Upper lobe of left lung (tissue), 6 donors: ENCODE measurements at regions not wholly inside any gene's neighbourhood (a gene's known extent, or its start where the extent isn't known, plus 50 kb on each side); places are given as distances from the start of the nearest gene placed in this dataset.

ENCODE experiments used
- ATAC-seq, 2 donors: fragments of 200-7000 bp; cut with Tn5 transposase; one replicate each; pipeline ENCODE4 v1.9.1; 2022; ENCODE audit warnings: mild to moderate bottlenecking in 2 of 2, moderate library complexity in 2 of 2; ENCODE audit not compliant: low FRiP score in 2 of 2
- DNase-seq, 2 donors: peaks; one replicate each; pipeline ENCODE4 v3.0.0-alpha.2; 2019 to 2020
- H3K27ac ChIP-seq, 4 donors: fragments of 200-600 bp; sonication (generic); one replicate each; pipeline ENCODE4 v1.5.1; 2016 to 2019
- H3K27me3 ChIP-seq, 4 donors: fragments of 200-600 bp; sonication (generic); one replicate each; pipeline ENCODE4 v1.5.1; 2017 to 2019
- H3K36me3 ChIP-seq, 4 donors: fragments of 200-600 bp; sonication (generic); one replicate each; pipeline ENCODE4 v1.5.1; 2016 to 2019
- H3K4me1 ChIP-seq, 4 donors: fragments of 200-600 bp; sonication (generic); one replicate each; pipeline ENCODE4 v1.5.1; 2018 to 2019
- H3K4me3 ChIP-seq, 4 donors: fragments of 200-600 bp; sonication (generic); one replicate each; pipeline ENCODE4 v1.5.1; 2017 to 2019; ENCODE audit warnings: mild to moderate bottlenecking in 2 of 4, moderate library complexity in 1 of 4
- H3K9me3 ChIP-seq, 4 donors: fragments of 200-600 bp; sonication (generic); one replicate each; pipeline ENCODE4 v1.5.1; 2018 to 2019
- EP300 ChIP-seq, 4 donors: sonication (generic); formaldehyde crosslinking; IDR thresholded peaks; one replicate each; pipeline ENCODE4 v1.5.1; 2017; ENCODE audit warnings: antibody characterized with exemption in 4 of 4, control low read depth in 2 of 4
- POLR2A ChIP-seq, 4 donors: fragments of 450-650 bp; IDR thresholded peaks; one replicate each; pipeline ENCODE4 v1.5.1; 2016 to 2017; ENCODE audit warnings: antibody characterized with exemption in 4 of 4, mild to moderate bottlenecking in 2 of 4
- POLR2AphosphoS5 ChIP-seq, 2 donors: sonication (generic); formaldehyde crosslinking; IDR thresholded peaks; one replicate each; pipeline ENCODE4 v1.5.1; 2017; ENCODE audit warnings: antibody characterized with exemption in 2 of 2
- WGBS, 2 donors: methylation state at CpG; one replicate each; pipeline ENCODE4 v1.1.5; 2017 to 2018; 5-methylcytosine and 5-hydroxymethylcytosine counted together
- TF ChIP-seq, protein P1 (sequence below), 6 experiments: fragments of 450-650 bp in 4 of 6; fragments of 200-600 bp in 2 of 6; sonication (generic) in 2 of 6; IDR thresholded peaks; one replicate each; pipeline ENCODE4 v1.5.1; 2016 to 2019; ENCODE audit warnings: antibody characterized with exemption in 6 of 6
- donor health status: DM: no; HTN: no; CAD: no; lungs with moderate emphysema.
- donor health status: DM: no; HTN: yes; CAD: no; lungs with severe emphysema.

GRCh38 chr18:44187090-44187489 is 493.6 kb upstream of the SETBP1 start:
- H3K27ac ChIP-seq = no peak overlapping the region
- H3K4me3 ChIP-seq = no peak overlapping the region
- no peaks in the 10 kb centered on the region for H3K9me3 ChIP-seq
- no peaks in the 10 kb centered on the region for H3K4me1 ChIP-seq
- no peak for TF ChIP-seq EP300 (IDR thresholded peaks at IDR 0.05)
- TF ChIP-seq POLR2AphosphoS5 (IDR thresholded peaks at IDR 0.05) = no peak
- TF ChIP-seq POLR2A (IDR thresholded peaks at IDR 0.05) = no peak
- TF ChIP-seq, protein P1, sequence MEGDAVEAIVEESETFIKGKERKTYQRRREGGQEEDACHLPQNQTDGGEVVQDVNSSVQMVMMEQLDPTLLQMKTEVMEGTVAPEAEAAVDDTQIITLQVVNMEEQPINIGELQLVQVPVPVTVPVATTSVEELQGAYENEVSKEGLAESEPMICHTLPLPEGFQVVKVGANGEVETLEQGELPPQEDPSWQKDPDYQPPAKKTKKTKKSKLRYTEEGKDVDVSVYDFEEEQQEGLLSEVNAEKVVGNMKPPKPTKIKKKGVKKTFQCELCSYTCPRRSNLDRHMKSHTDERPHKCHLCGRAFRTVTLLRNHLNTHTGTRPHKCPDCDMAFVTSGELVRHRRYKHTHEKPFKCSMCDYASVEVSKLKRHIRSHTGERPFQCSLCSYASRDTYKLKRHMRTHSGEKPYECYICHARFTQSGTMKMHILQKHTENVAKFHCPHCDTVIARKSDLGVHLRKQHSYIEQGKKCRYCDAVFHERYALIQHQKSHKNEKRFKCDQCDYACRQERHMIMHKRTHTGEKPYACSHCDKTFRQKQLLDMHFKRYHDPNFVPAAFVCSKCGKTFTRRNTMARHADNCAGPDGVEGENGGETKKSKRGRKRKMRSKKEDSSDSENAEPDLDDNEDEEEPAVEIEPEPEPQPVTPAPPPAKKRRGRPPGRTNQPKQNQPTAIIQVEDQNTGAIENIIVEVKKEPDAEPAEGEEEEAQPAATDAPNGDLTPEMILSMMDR (IDR thresholded peaks at IDR 0.05) = no peak
- H3K27me3 ChIP-seq = no peaks in the 10 kb centered on the region
- ATAC-seq (no peak), DNase-seq (no peak)
- 65 to 72% methylated on average over 2 of the region's 2 CpGs for WGBS, 2 donors
- no peaks in the 10 kb centered on the region for H3K36me3 ChIP-seq

- Histone ChIP-seq H3K9me3 (no peaks in the 10 kb centered on the region), H3K4me3 (no peak overlapping the region), H3K36me3 (no peaks in the 10 kb centered on the region), H3K4me1 (peaks cover 0 to 3% (median 0%) of the 10 kb centered on the region in 4 donors), H3K27ac (no peak overlapping the region), H3K27me3 (no peaks in the 10 kb centered on the region)
- ATAC-seq (no peak), DNase-seq (no peak)
- WGBS, 2 donors = 94 to 96% methylated on average over 4 of the region's 4 CpGs
- no peak for TF ChIP-seq POLR2AphosphoS5 (IDR thresholded peaks at IDR 0.05)
- TF ChIP-seq EP300 (IDR thresholded peaks at IDR 0.05) = no peak
- TF ChIP-seq, protein P1 (IDR thresholded peaks at IDR 0.05) = no peak
- no peak for TF ChIP-seq POLR2A (IDR thresholded peaks at IDR 0.05)
These were observed 485.1 kb upstream of the SETBP1 start for GRCh38 chr18:44195394-44196140.

DNA sequence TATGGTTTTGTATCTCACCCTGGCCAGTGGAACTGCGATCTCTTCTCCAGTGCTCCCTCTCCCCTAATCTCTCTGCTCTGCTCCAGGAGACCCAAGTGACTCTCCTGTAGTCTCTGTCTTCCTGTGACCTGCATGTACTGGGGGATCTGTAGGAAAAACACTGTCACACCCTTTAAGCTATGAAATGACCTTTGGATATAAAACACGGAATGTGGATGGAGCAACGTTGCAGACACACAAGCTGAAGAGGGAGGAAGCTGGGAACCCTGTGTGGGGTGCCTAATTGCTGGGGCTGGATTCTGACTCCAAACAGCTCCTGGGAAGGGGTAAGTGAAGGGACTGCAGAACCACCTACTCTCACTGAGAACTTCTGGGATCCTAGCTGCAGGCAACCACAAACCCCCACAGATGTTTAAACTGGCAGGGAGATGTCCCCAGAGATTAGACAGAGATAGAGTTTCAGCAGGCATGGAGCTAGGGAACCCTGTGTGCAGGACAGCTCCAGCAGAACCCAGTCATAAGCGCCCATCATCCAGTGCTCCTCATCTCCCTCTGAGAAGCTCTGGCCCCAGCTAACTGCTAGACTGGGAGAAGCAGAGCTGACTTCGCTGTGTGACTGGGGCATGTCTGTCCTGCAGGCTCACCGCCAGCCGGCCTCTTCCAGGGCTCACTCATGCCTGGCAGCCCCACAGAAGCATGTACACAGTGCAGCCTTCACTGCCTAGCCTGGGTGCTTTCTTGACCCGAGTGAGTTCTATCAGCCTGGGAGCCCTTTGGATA is 482.7 kb upstream of the SETBP1 start:
- Histone ChIP-seq H3K27ac (no peak overlapping the region), H3K36me3 (no peaks in the 10 kb centered on the region), H3K27me3 (no peaks in the 10 kb centered on the region), H3K9me3 (no peaks in the 10 kb centered on the region), H3K4me3 (no peak overlapping the region), H3K4me1 (peaks cover 0 to 3% (median 0%) of the 10 kb centered on the region in 4 donors)
- no peak for TF ChIP-seq POLR2A (IDR thresholded peaks at IDR 0.05)
- no peak for TF ChIP-seq EP300 (IDR thresholded peaks at IDR 0.05)
- TF ChIP-seq, protein P1 (IDR thresholded peaks at IDR 0.05) = no peak
- no peak for TF ChIP-seq POLR2AphosphoS5 (IDR thresholded peaks at IDR 0.05)
- DNase-seq (peak in 1 of 2 donors; percentile 41), ATAC-seq (peak in 1 of 2 donors; percentile 66)
- WGBS, 2 donors = 73 to 78% methylated on average over 6 to 7 of the region's 8 CpGs

GRCh38 chr18:44198612-44199284 is 481.9 kb upstream of the SETBP1 start:
- TF ChIP-seq, protein P1 (IDR thresholded peaks at IDR 0.05) = no peak
- TF ChIP-seq POLR2AphosphoS5 (IDR thresholded peaks at IDR 0.05) = no peak
- TF ChIP-seq EP300 (IDR thresholded peaks at IDR 0.05) = no peak
- TF ChIP-seq POLR2A (IDR thresholded peaks at IDR 0.05) = no peak
- peak; percentile 19 to 61 for ATAC-seq
- WGBS, 2 donors = 65 to 70% methylated on average over 2 to 4 of the region's 4 CpGs
- no peaks in the 10 kb centered on the region for H3K9me3 ChIP-seq
- no peaks in the 10 kb centered on the region for H3K27me3 ChIP-seq
- no peak overlapping the region for H3K27ac ChIP-seq
- no peak overlapping the region for H3K4me3 ChIP-seq
- H3K36me3 ChIP-seq = no peaks in the 10 kb centered on the region
- no peak for DNase-seq
- H3K4me1 ChIP-seq = peaks cover 0 to 3% (median 0%) of the 10 kb centered on the region in 4 donors
